GM21529 (cell line): ENCODE measurements at regions not wholly inside any gene's neighbourhood (a gene's known extent, or its start where the extent isn't known, plus 50 kb on each side); places are given as distances from the start of the nearest gene placed in this dataset.

Source experiments
- ATAC-seq: cut with Tn5 transposase; IDR thresholded peaks from one replicate; pipeline ENCODE4 v1.9.1; 2021; ENCODE audit not compliant: unreplicated experiment

- no peak for ATAC-seq
Measured at GRCh38 chr17:72060084-72060483, 60.7 kb upstream of the SOX9 start.

GRCh38 chr17:72063262-72063661, 57.6 kb upstream of the SOX9 start:
- no peak for ATAC-seq

GRCh38 chr17:72063756-72064450, 56.9 kb upstream of the SOX9 start:
- no peak for ATAC-seq

- no peak for ATAC-seq
Measured at GRCh38 chr17:72064606-72065193, 56.1 kb upstream of the SOX9 start.

GRCh38 chr17:72065556-72065955, 55.3 kb upstream of the SOX9 start:
- ATAC-seq = no peak

- no peak for ATAC-seq
Measured at GRCh38 chr17:72068643-72069042, 52.2 kb upstream of the SOX9 start.

GRCh38 chr17:72069586-72070202, 51.1 kb upstream of the SOX9 start:
- no peak for ATAC-seq
